Panc1 (cell line): ENCODE measurements at regions not wholly inside any gene's neighbourhood (a gene's known extent, or its start where the extent isn't known, plus 50 kb on each side); places are given as distances from the start of the nearest gene placed in this dataset.

Source experiments
- ATAC-seq: fragments of 200-7000 bp; cut with Tn5 transposase; 2 replicates; pipeline ENCODE4 v1.9.1; 2020; ENCODE audit warnings: mild to moderate bottlenecking, moderate library complexity
- BruUV-seq: library from RNA; stranded (reverse); fragments of 400-500 nt; replicated peaks from 2 replicates; lab custom pipeline; 2021; lab: Mats Ljungman, UMichigan
- CTCF ChIA-PET: fragments of 300-600 bp; sonication (Branson Sonifier 250); formaldehyde crosslinking; loops from one replicate; lab custom pipeline; 2022; ENCODE audit warnings: antibody characterized with exemption; lab: Charles Lee
- POLR2A ChIA-PET: fragments of 300-600 bp; sonication (Branson Sonifier 250); formaldehyde crosslinking; loops from one replicate; lab custom pipeline; 2022; ENCODE audit warnings: antibody characterized with exemption; lab: Charles Lee
- DNase-seq: peaks from one replicate; pipeline ENCODE4 v3.0.0-alpha.2; 2010; ENCODE audit warnings: low read depth, low spot score
- H3K27ac ChIP-seq: 2 replicates; pipeline ENCODE4 v1.5.1; 2011; ENCODE audit warnings: mild to moderate bottlenecking, low read length, inconsistent platforms
- H3K27me3 ChIP-seq: fragments of 200-500 bp; sonication (Bioruptor generic); 2 replicates; pipeline ENCODE4 v1.6.0; 2014; ENCODE audit warnings: low read length, inconsistent platforms; ENCODE audit not compliant: control insufficient read depth, insufficient read depth
- H3K36me3 ChIP-seq: fragments of 200-500 bp; sonication (Bioruptor generic); 2 replicates; pipeline ENCODE4 v1.5.1; 2014; ENCODE audit warnings: inconsistent platforms, mild to moderate bottlenecking, low read length, moderate library complexity; ENCODE audit not compliant: control insufficient read depth, insufficient read depth
- H3K4me1 ChIP-seq: 2 replicates; pipeline ENCODE4 v1.5.1; 2011; ENCODE audit warnings: inconsistent platforms, mild to moderate bottlenecking, low read length, moderate library complexity; ENCODE audit not compliant: control insufficient read depth, insufficient read depth
- H3K4me3 ChIP-seq, 2 experiments: 2 replicates each; pipeline ENCODE4 v1.5.1; 2011 to 2012; ENCODE audit warnings: low read depth in 2 of 2, low read length in 2 of 2, mild to moderate bottlenecking in 2 of 2, inconsistent platforms in 1 of 2, moderate library complexity in 1 of 2
- H3K9me3 ChIP-seq: fragments of 200-500 bp; sonication (Bioruptor generic); 2 replicates; pipeline ENCODE4 v1.5.1; 2014; ENCODE audit warnings: low read depth, mild to moderate bottlenecking, inconsistent platforms, low read length, moderate library complexity; ENCODE audit not compliant: control insufficient read depth, insufficient read depth
- POLR2AphosphoS5 ChIP-seq: IDR thresholded peaks from 2 replicates; pipeline ENCODE4 v1.6.1; 2012; ENCODE audit warnings: mild to moderate bottlenecking, low read depth, low read length, moderate library complexity
- SIN3A ChIP-seq: IDR thresholded peaks from 2 replicates; pipeline ENCODE4 v1.6.1; 2012; ENCODE audit warnings: low read depth, mild to moderate bottlenecking, low read length, moderate library complexity, borderline replicate concordance; ENCODE audit not compliant: insufficient read depth
- TCF7L2 ChIP-seq: IDR thresholded peaks from 2 replicates; pipeline ENCODE4 v1.6.1; 2011; ENCODE audit warnings: mild to moderate bottlenecking, low read depth, low read length, inconsistent platforms
- in situ Hi-C: cut with HindIII; loops from 2 replicates; pipeline ENCODE4 v1.10.0; 2016; ENCODE audit warnings: low sequenced_read_pairs, low pct_unique_long_range_greater_than_20kb
- intact Hi-C: fragments of 100-400 bp; cut with micrococcal nuclease; formaldehyde crosslinking; loops from one replicate; pipeline ENCODE4 v1.10.0; 2022; ENCODE audit not compliant: unreplicated experiment
- TF ChIP-seq, protein P1 (sequence below), 2 experiments: IDR thresholded peaks; 2 replicates each; pipeline ENCODE4 v1.6.1; 2011 to 2012; ENCODE audit warnings: low read depth in 2 of 2, control low read depth in 1 of 2, low read length in 1 of 2, mild to moderate bottlenecking in 1 of 2, moderate library complexity in 1 of 2; ENCODE audit not compliant: insufficient read depth in 1 of 2
- TF ChIP-seq, protein P2 (sequence below): fragments of 450-650 bp; IDR thresholded peaks from 2 replicates; pipeline ENCODE4 v1.5.1; 2017; ENCODE audit warnings: mild to moderate bottlenecking

DNA sequence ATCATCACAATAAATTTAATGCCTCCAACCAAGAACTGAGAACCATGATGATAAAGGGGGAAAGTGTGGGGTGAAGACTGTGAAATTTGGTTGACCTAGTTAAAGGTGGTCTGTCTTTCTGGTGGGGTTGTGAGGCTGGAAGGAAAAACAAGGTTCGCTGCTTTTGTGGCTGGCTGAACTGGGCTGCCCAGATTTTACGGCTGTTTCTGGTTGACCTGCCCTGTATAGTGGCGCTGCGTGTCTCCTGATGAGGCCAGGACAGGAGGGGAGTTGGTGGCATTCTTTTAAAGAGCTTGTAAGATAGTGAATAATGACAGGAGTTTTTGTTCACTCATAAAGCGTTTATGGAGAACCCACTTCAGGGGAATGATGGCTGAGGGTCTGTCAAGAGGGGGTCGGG is 101.8 kb downstream of the CYP26A1 start (continued):
- no peak for TF ChIP-seq TCF7L2

DNA sequence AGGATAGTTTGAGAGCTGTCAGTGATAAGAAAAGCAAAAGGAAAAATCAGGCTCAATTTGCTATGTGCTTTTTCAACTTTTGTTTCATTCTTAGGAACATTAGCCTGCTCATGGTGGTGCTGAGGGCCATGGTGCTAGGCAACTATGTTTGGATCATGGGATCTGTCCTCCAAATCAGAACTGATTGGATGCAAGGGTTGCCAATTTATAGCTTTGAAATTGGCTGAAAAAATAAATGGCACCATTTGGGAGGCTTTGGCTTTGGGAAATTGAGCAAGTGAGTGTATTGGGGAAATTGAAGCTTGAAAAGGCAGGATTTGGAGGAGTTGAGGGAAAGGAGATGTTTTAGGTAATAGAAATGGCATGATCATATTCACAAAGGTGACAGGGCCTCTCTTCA is 103.8 kb downstream of the CYP26A1 start:
- TF ChIP-seq POLR2AphosphoS5 (no peak), SIN3A (no peak), TCF7L2 (no peak)
- TF ChIP-seq, protein P1, sequence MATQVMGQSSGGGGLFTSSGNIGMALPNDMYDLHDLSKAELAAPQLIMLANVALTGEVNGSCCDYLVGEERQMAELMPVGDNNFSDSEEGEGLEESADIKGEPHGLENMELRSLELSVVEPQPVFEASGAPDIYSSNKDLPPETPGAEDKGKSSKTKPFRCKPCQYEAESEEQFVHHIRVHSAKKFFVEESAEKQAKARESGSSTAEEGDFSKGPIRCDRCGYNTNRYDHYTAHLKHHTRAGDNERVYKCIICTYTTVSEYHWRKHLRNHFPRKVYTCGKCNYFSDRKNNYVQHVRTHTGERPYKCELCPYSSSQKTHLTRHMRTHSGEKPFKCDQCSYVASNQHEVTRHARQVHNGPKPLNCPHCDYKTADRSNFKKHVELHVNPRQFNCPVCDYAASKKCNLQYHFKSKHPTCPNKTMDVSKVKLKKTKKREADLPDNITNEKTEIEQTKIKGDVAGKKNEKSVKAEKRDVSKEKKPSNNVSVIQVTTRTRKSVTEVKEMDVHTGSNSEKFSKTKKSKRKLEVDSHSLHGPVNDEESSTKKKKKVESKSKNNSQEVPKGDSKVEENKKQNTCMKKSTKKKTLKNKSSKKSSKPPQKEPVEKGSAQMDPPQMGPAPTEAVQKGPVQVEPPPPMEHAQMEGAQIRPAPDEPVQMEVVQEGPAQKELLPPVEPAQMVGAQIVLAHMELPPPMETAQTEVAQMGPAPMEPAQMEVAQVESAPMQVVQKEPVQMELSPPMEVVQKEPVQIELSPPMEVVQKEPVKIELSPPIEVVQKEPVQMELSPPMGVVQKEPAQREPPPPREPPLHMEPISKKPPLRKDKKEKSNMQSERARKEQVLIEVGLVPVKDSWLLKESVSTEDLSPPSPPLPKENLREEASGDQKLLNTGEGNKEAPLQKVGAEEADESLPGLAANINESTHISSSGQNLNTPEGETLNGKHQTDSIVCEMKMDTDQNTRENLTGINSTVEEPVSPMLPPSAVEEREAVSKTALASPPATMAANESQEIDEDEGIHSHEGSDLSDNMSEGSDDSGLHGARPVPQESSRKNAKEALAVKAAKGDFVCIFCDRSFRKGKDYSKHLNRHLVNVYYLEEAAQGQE (IDR thresholded peaks at IDR 0.05; ENCODE audit: insufficient read depth in 1 of 2, low read depth in 2 of 2, low read length in 1 of 2) = no peak
- TF ChIP-seq, protein P2, sequence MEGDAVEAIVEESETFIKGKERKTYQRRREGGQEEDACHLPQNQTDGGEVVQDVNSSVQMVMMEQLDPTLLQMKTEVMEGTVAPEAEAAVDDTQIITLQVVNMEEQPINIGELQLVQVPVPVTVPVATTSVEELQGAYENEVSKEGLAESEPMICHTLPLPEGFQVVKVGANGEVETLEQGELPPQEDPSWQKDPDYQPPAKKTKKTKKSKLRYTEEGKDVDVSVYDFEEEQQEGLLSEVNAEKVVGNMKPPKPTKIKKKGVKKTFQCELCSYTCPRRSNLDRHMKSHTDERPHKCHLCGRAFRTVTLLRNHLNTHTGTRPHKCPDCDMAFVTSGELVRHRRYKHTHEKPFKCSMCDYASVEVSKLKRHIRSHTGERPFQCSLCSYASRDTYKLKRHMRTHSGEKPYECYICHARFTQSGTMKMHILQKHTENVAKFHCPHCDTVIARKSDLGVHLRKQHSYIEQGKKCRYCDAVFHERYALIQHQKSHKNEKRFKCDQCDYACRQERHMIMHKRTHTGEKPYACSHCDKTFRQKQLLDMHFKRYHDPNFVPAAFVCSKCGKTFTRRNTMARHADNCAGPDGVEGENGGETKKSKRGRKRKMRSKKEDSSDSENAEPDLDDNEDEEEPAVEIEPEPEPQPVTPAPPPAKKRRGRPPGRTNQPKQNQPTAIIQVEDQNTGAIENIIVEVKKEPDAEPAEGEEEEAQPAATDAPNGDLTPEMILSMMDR = no peak
- no peak for ATAC-seq
- Histone ChIP-seq H3K27ac (no peak overlapping the region), H3K36me3 (no peaks in the 10 kb centered on the region), H3K27me3 (peaks cover 3% of the 10 kb centered on the region; the same call in 1 of the 2 replicates), H3K9me3 (no peaks in the 10 kb centered on the region), H3K4me1 (no peaks in the 10 kb centered on the region), H3K4me3 (no peak overlapping the region)
- ChIA-PET CTCF (no interaction called here), POLR2A (interaction anchor here (0.6 kb wide), 1 partner anchor 107 kb away, joined by 3 read pairs; no protein-coding TSS in a partner anchor)
- BruUV-seq = no TSS peak
- no peak for DNase-seq
- in situ Hi-C loops (no loop called here), intact Hi-C loops (no loop called here)

DNA sequence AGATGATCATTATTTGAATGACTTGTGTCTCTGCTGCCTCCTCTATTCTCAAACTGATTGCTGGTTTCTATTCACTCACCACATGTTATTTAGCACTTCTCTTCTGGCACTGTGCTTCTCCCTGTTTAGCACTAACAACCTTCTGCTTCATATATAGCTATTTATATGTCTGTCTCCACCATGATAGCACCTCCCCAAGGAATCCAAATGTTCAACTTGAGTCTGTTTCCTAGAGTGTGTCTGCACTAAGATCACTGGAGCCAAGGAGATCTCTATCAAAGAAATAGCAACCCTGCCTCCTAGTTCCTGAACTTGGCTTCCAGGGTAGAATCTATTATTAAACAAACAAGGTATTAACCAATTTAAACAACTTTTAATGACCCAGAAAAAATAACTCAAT is 104.5 kb downstream of the CYP26A1 start:
- H3K36me3 ChIP-seq = no peaks in the 10 kb centered on the region
- H3K4me1 ChIP-seq = no peaks in the 10 kb centered on the region
- ATAC-seq = no peak
- ChIA-PET CTCF (no interaction called here), POLR2A (interaction anchor here (0.6 kb wide), 1 partner anchor 80 kb away, joined by 5 read pairs; no protein-coding TSS in a partner anchor)
- no peaks in the 10 kb centered on the region for H3K9me3 ChIP-seq
- in situ Hi-C loops = no loop called here
- no peak overlapping the region for H3K27ac ChIP-seq
- TF ChIP-seq, protein P2 = no peak
- TF ChIP-seq TCF7L2 = no peak
- TF ChIP-seq, protein P1 (IDR thresholded peaks at IDR 0.05; ENCODE audit: insufficient read depth in 1 of 2, low read depth in 2 of 2, low read length in 1 of 2) = no peak
- TF ChIP-seq POLR2AphosphoS5 = no peak
- TF ChIP-seq SIN3A = no peak
- BruUV-seq = no TSS peak
- peaks cover 3% of the 10 kb centered on the region; the same call in 1 of the 2 replicates for H3K27me3 ChIP-seq
- DNase-seq = no peak
- intact Hi-C loops = no loop called here
- no peak overlapping the region for H3K4me3 ChIP-seq
